SU-DHL-6 (cell line): ENCODE measurements at regions not wholly inside any gene's neighbourhood (a gene's known extent, or its start where the extent isn't known, plus 50 kb on each side); places are given as distances from the start of the nearest gene placed in this dataset.

ENCODE experiments used
- CTCF ChIP-seq: fragments of 200-600 bp; sonication (generic); IDR thresholded peaks from one replicate; pipeline ENCODE4 v1.5.1; 2017; ENCODE audit warnings: antibody characterized with exemption, mild to moderate bottlenecking, low read length, moderate library complexity; ENCODE audit not compliant: insufficient read depth, poor library complexity, severe bottlenecking
- EZH2phosphoT487 ChIP-seq: fragments of 200-600 bp; sonication (generic), shearing (Covaris generic); conservative IDR thresholded peaks from 2 replicates; pipeline ENCODE4 v1.6.1; 2018; ENCODE audit warnings: mild to moderate bottlenecking, antibody characterized with exemption, low read length, moderate library complexity, mixed read lengths

GRCh38 chr7:113635492-113635891 lies 283.3 kb downstream of the PPP1R3A start:
- TF ChIP-seq CTCF (no peak), EZH2phosphoT487 (no peak)
